IPS-NIHi11 (cell line): ENCODE measurements at regions not wholly inside any gene's neighbourhood (a gene's known extent, or its start where the extent isn't known, plus 50 kb on each side); places are given as distances from the start of the nearest gene placed in this dataset.
"Not testable (repeated sequence)": the region's sequence is repeated elsewhere in the genome, so short reads cannot be mapped to it uniquely, and the experiment has no call there.

ENCODE experiments used
- DNase-seq: peaks from one replicate; pipeline ENCODE4 v3.0.0; 2012; ENCODE audit warnings: mixed read lengths, low spot score

- DNase-seq, result no peak
Measured at GRCh38 chr21:17185674-17186073, 327.2 kb upstream of the CXADR start.

DNA sequence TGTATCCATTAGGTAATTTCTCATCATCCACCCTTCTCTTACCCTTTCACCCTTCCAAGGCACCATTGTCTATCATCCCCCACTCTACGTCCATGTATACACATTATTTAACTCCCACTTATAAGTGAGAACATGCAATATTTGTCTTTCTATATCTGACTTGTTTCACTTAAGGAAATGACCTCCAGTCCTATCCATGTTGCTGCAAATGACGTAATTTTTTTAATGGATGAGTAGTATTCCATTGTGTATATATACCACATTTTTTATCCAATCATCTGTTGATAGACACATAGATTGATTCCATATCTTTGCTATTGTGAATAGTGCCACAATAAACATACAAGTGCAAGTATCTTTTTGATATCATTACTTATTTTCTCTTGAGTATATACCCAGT lies 322.9 kb upstream of the CXADR start:
- no peak for DNase-seq

- no peak for DNase-seq
Measured at GRCh38 chr21:17191346-17191993, 321.4 kb upstream of the CXADR start.

DNA sequence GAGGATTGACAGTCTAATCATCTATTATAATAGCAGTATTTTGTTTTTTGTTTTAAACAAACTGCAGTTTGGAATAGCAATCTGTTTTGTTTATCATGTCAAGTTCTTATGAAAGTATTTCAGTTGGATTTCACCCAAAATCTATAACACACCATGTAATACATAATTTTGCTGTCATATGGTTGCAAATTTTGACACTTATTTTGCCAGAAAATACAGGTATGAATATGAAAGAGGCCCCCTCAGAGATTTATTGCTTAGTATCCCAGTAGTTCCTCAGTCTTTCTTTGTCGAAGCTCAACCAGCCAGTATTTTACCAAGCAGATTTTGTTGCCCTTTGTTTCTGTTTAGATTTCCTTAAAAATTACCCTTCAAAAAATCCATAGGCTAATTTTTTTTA lies 317.5 kb upstream of the CXADR start:
- no peak for DNase-seq

- DNase-seq, result no peak
Measured at GRCh38 chr21:17195976-17196375, 316.9 kb upstream of the CXADR start.

DNA sequence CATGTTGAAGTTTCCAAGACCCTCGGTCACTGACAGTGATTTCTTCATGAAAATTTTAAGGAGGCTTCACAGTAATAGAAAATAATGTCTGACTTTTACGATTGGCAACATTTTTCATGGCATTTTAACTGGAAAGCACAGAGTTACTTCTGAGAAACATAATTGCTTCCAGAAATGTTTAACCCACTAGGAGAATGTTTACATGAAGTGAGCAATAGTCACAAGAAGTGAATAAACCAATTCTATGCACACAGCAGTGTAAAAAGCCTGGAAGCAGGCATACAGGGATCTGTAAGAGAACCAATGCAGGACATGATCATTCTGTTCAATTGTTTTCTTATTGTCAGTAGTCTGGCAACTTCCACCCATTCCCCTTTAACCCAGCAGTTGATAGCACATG lies 316.2 kb upstream of the CXADR start:
- DNase-seq, result no peak

DNA sequence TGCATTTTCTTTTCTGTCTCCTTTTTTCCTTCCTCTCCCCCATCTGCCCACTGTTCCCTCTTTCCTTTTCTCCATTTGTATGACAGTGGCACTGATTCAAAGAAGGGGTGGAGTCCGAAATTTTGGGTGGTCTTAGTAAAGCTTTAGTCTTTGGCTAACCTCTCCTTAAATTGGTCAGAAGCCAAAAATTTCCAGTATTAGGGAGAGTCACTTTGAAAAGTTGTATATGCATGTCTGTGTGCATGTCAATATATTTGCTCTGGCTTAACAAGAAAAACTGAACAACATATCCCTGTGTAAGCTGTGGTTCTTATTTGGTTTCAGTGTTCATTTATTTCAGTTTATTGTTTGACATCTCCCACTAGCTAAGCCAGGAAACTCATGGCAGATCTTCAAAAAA lies 314.8 kb upstream of the CXADR start:
- DNase-seq, result no peak

- no peak for DNase-seq
Measured at GRCh38 chr21:17200250-17200649, 312.6 kb upstream of the CXADR start.

- no peak for DNase-seq
Measured at GRCh38 chr21:17201741-17202260, 311.0 kb upstream of the CXADR start.

DNA sequence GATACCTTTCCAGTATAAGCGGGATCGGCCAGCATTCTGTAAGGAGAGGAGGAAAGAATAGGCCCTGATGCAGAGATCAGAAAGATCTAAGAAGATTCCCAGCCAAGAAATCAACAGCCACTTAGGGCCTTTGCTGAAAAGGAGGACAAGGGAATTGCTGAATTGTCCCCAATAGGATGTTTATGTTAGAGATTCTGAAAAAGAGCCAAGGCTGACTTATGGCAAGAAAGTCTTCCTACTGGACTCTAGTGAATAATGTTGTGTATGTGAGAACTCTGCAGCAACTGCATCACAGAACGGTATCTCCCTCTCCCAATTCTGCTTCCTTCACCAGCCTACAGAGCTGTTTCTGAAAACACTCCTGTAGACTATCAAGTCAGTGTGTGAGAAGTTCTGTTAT lies 298.0 kb upstream of the CXADR start:
- no peak for DNase-seq

GRCh38 chr21:17219050-17219449 lies 293.8 kb upstream of the CXADR start:
- not testable (repeated sequence) for DNase-seq

DNA sequence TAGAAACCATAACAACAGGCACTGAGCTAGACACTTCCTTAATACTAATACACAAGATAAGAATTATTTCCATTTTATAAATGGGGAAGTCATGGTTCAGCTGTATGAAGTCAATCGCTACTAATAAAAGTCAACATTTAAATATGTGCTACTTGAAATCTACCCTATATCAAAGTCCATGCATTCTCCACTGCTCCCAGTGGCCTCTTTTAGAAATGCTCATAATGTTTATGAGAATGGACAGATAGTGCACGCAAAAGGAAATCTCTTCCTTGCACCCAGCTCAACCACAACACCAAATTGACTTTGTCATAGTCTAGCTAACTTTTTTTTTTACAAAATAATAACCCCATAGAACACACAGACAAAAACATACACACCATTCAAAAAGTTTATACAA lies 281.7 kb upstream of the CXADR start:
- DNase-seq, result no peak

- no peak for DNase-seq
Measured at GRCh38 chr21:17231771-17232170, 281.1 kb upstream of the CXADR start.

DNA sequence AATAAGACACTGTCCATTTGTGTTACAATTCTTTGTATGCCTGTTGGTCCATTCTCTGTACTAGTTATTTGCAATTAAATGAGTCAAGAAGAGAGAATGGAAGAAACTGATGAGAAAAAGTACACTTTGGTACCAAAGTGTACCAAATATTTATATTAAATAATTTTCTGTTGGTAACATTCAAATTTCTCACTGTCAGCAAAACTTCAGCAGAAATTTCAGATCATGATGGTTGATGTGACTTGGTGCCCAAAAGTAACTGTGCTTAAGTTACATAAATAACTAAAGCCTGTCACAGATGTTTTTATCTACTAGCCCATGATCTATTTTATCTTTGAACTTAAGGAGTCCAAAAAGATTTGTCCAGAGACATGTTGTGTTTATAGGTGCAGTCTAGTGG lies 274.4 kb upstream of the CXADR start:
- DNase-seq, result no peak

DNA sequence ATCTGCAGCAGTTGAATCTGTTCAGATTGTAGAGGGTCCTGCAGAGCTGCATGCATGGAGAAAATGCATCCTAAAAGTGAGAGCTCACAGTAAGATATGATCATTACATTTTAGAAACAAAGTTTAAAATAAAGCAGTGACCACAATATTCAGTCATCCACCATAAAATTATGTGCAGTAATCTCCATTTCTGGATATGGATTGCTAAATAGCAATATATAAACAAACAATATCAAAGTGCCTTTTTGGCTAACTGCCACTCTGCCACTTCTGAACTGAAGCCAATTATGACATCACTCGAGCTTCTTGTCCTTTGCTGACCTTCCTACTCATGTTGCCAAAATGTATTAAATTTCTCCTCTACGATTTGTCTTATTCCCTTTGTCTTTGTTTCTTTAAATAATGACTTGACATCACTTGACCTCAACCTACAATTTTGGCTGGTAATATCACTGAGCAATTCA lies 262.0 kb upstream of the CXADR start:
- no peak for DNase-seq

GRCh38 chr21:17257784-17258183 lies 255.1 kb upstream of the CXADR start:
- no peak for DNase-seq

- no peak for DNase-seq
Measured at GRCh38 chr21:17264182-17264581, 248.7 kb upstream of the CXADR start.

GRCh38 chr21:17269760-17270159 lies 243.1 kb upstream of the CXADR start:
- DNase-seq, result no peak

DNA sequence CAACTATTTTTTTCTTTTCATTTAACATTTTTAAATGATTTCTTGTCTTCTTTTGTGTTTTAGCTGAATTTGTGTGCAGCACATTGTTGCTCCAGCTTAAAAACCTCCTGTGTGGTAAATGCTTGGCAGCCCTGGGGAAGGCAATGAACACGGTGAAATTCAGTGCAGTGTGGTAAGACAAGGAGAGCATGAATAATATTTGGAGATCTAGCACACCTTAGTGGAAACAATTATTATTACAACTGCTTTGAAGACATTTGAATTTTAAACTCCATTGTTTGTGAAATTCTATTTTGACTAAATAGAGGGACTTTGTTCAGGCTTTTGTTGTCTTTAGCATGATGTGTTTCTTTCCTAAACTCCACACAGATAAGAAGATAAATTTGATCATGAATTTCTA lies 242.6 kb upstream of the CXADR start:
- DNase-seq, result peak; percentile 31

GRCh38 chr21:17279663-17280062 lies 233.2 kb upstream of the CXADR start:
- no peak for DNase-seq

- DNase-seq, result not testable (repeated sequence)
Measured at GRCh38 chr21:17293016-17293562, 219.8 kb upstream of the CXADR start.

DNA sequence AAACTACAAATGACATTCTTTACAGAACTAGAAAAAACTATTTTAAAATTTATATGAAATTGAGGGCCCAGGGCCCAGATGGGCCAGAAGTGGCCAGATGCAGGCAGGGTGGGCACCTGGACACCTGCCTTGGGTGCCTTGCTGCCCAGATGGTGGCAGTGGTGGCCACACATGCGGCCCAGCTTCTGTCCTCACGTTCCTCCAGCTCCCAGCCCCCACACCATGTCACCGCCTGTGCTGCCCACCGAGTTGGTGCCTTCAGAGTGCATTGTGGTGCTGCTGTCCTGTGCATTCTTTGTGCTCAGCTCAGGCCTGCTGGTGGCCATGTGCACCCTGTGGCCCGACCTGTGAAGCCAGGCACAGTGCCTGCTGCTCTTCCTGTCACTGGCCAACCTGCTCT lies 216.8 kb upstream of the CXADR start:
- DNase-seq, result no peak

GRCh38 chr21:17299576-17299975 lies 213.3 kb upstream of the CXADR start:
- not testable (repeated sequence) for DNase-seq

- DNase-seq, result not testable (repeated sequence)
Measured at GRCh38 chr21:17327715-17328114, 185.1 kb upstream of the CXADR start.
